IPS-15b (cell line): ENCODE measurements at regions not wholly inside any gene's neighbourhood (a gene's known extent, or its start where the extent isn't known, plus 50 kb on each side); places are given as distances from the start of the nearest gene placed in this dataset.

Experiments
- H3K27me3 ChIP-seq: one replicate; pipeline ENCODE4 v1.6.1; 2013; ENCODE audit warnings: low read length; ENCODE audit not compliant: control insufficient read depth, insufficient read depth
- H3K36me3 ChIP-seq: one replicate; pipeline ENCODE4 v1.6.1; 2013; ENCODE audit warnings: low read length; ENCODE audit not compliant: control insufficient read depth, insufficient read depth
- H3K4me1 ChIP-seq: one replicate; pipeline ENCODE4 v1.6.1; 2013; ENCODE audit warnings: mild to moderate bottlenecking, low read length; ENCODE audit not compliant: control insufficient read depth, insufficient read depth
- H3K4me3 ChIP-seq: one replicate; pipeline ENCODE4 v1.5.1; 2013; ENCODE audit warnings: low read depth, low read length
- H3K9ac ChIP-seq: one replicate; pipeline ENCODE4 v1.6.1; 2013; ENCODE audit warnings: low read depth, mild to moderate bottlenecking, low read length
- H3K9me3 ChIP-seq: one replicate; pipeline ENCODE4 v1.6.1; 2013; ENCODE audit warnings: mild to moderate bottlenecking, low read length; ENCODE audit not compliant: control insufficient read depth, insufficient read depth

- Histone ChIP-seq H3K4me1 (no peaks in the 10 kb centered on the region), H3K27me3 (no peaks in the 10 kb centered on the region), H3K9me3 (no peaks in the 10 kb centered on the region), H3K36me3 (no peaks in the 10 kb centered on the region), H3K9ac (no peak overlapping the region), H3K4me3 (no peak overlapping the region)
Measured at GRCh38 chr16:6956511-6956910, 376.1 kb upstream of the RBFOX1 start.

GRCh38 chr16:6955303-6955702 lies 377.3 kb upstream of the RBFOX1 start:
- Histone ChIP-seq H3K36me3 (no peaks in the 10 kb centered on the region), H3K27me3 (no peaks in the 10 kb centered on the region), H3K4me1 (no peaks in the 10 kb centered on the region), H3K9ac (no peak overlapping the region), H3K4me3 (no peak overlapping the region), H3K9me3 (no peaks in the 10 kb centered on the region)

GRCh38 chr16:6949240-6949639 lies 383.4 kb upstream of the RBFOX1 start:
- Histone ChIP-seq H3K4me3 (no peak overlapping the region), H3K9me3 (no peaks in the 10 kb centered on the region), H3K4me1 (no peaks in the 10 kb centered on the region), H3K9ac (no peak overlapping the region), H3K36me3 (no peaks in the 10 kb centered on the region), H3K27me3 (no peaks in the 10 kb centered on the region)

GRCh38 chr16:6947291-6947690 lies 385.4 kb upstream of the RBFOX1 start:
- H3K27me3 ChIP-seq: no peaks in the 10 kb centered on the region
- H3K9ac ChIP-seq: no peak overlapping the region
- H3K36me3 ChIP-seq: no peaks in the 10 kb centered on the region
- no peaks in the 10 kb centered on the region for H3K4me1 ChIP-seq
- no peak overlapping the region for H3K4me3 ChIP-seq
- H3K9me3 ChIP-seq: no peaks in the 10 kb centered on the region

GRCh38 chr16:6946802-6947201 lies 385.8 kb upstream of the RBFOX1 start:
- H3K36me3 ChIP-seq: no peaks in the 10 kb centered on the region
- no peak overlapping the region for H3K9ac ChIP-seq
- no peak overlapping the region for H3K4me3 ChIP-seq
- H3K27me3 ChIP-seq: no peaks in the 10 kb centered on the region
- H3K4me1 ChIP-seq: no peaks in the 10 kb centered on the region
- no peaks in the 10 kb centered on the region for H3K9me3 ChIP-seq

GRCh38 chr16:6946106-6946505 lies 386.5 kb upstream of the RBFOX1 start:
- H3K27me3 ChIP-seq: no peaks in the 10 kb centered on the region
- no peak overlapping the region for H3K9ac ChIP-seq
- no peaks in the 10 kb centered on the region for H3K9me3 ChIP-seq

GRCh38 chr16:6940968-6941367 lies 391.7 kb upstream of the RBFOX1 start:
- Histone ChIP-seq H3K27me3 (no peaks in the 10 kb centered on the region), H3K9me3 (no peaks in the 10 kb centered on the region), H3K4me3 (no peak overlapping the region), H3K9ac (no peak overlapping the region), H3K4me1 (no peaks in the 10 kb centered on the region), H3K36me3 (no peaks in the 10 kb centered on the region)

More at GRCh38 chr16:6946106-6946505, 386.5 kb upstream of the RBFOX1 start:
- Histone ChIP-seq H3K4me3 (no peak overlapping the region), H3K4me1 (no peaks in the 10 kb centered on the region), H3K36me3 (no peaks in the 10 kb centered on the region)

- H3K4me1 ChIP-seq: no peaks in the 10 kb centered on the region
- no peaks in the 10 kb centered on the region for H3K27me3 ChIP-seq
- H3K9ac ChIP-seq: no peak overlapping the region
- no peak overlapping the region for H3K4me3 ChIP-seq
- no peaks in the 10 kb centered on the region for H3K9me3 ChIP-seq
- no peaks in the 10 kb centered on the region for H3K36me3 ChIP-seq
Measured at GRCh38 chr16:6937641-6938040, 395.0 kb upstream of the RBFOX1 start.

GRCh38 chr16:6932871-6933385 lies 399.7 kb upstream of the RBFOX1 start:
- Histone ChIP-seq H3K27me3 (no peaks in the 10 kb centered on the region), H3K9ac (no peak overlapping the region), H3K4me1 (no peaks in the 10 kb centered on the region), H3K9me3 (no peaks in the 10 kb centered on the region), H3K36me3 (no peaks in the 10 kb centered on the region), H3K4me3 (no peak overlapping the region)

GRCh38 chr16:6929868-6930267 lies 402.8 kb upstream of the RBFOX1 start:
- peaks cover 7% of the 10 kb centered on the region for H3K4me1 ChIP-seq
- H3K27me3 ChIP-seq: no peaks in the 10 kb centered on the region
- no peak overlapping the region for H3K9ac ChIP-seq
- H3K36me3 ChIP-seq: no peaks in the 10 kb centered on the region
- H3K9me3 ChIP-seq: no peaks in the 10 kb centered on the region
- no peak overlapping the region for H3K4me3 ChIP-seq

- Histone ChIP-seq H3K36me3 (no peaks in the 10 kb centered on the region), H3K4me3 (no peak overlapping the region), H3K9me3 (no peaks in the 10 kb centered on the region), H3K27me3 (no peaks in the 10 kb centered on the region), H3K4me1 (peaks cover 7% of the 10 kb centered on the region), H3K9ac (no peak overlapping the region)
Measured at GRCh38 chr16:6926762-6927161, 405.9 kb upstream of the RBFOX1 start.

- no peak overlapping the region for H3K4me3 ChIP-seq
- no peaks in the 10 kb centered on the region for H3K36me3 ChIP-seq
- no peak overlapping the region for H3K9ac ChIP-seq
- peaks cover 7% of the 10 kb centered on the region for H3K4me1 ChIP-seq
- H3K9me3 ChIP-seq: no peaks in the 10 kb centered on the region
- H3K27me3 ChIP-seq: no peaks in the 10 kb centered on the region
Measured at GRCh38 chr16:6926341-6926740, 406.3 kb upstream of the RBFOX1 start.
